Mesenteric fat pad (tissue), 1 donor: ENCODE measurements at regions not wholly inside any gene's neighbourhood (a gene's known extent, or its start where the extent isn't known, plus 50 kb on each side); places are given as distances from the start of the nearest gene placed in this dataset.

Source experiments
- DNase-seq: peaks from one replicate; pipeline ENCODE4 v3.0.0-alpha.2; 2020; ENCODE audit warnings: low spot score
- donor health status: DM: yes; HTN: yes; CAD: no.

GRCh38 chr11:71333473-71333872 lies 81.1 kb upstream of the SHANK2 start:
- peak; percentile 47 for DNase-seq

GRCh38 chr11:71332447-71332846 lies 80.1 kb upstream of the SHANK2 start:
- DNase-seq, result no peak

GRCh38 chr11:71332046-71332445 lies 79.7 kb upstream of the SHANK2 start:
- DNase-seq, result peak; percentile 60

GRCh38 chr11:71331631-71332030 lies 79.3 kb upstream of the SHANK2 start:
- peak; percentile 62 for DNase-seq

DNA sequence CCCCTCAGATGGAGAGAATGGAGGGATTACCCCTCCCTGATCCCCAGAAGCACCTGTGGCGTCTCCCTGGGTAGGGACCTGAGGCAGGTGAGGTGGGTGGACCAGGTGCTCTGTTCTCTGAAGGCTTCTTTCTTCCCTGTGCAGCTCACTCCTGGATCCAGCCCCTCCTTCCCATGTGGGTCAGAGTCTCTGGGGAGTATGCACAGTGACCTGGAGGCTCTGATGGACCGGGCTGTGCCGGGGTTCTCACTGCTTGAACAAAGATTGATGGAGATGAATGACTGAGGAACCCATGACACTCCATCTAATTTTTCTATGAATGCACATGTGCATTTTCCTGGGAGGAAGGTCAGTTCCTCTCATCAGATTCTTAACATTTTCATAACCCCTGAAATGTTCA lies 78.6 kb upstream of the SHANK2 start:
- DNase-seq, result peak; percentile 35

DNA sequence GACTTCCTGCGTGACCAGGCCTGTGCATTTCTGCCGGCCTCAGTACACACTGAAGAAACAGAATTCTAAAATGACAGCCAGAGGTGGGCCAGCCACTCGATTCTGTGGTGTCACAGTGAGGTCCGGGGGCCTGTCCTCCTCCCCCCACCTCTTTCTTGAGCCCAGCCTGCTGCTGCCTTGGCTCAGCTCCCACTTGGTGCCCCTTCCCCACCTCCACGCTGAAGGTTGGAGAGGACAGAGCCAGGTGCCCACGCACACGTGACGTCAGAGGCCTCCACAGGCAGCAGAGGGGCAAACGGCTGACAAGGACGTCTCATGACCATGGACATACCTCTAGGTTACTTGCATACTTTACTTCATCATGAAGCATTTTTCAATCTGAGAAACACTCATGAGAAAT lies 78.0 kb upstream of the SHANK2 start:
- peak; percentile 73 for DNase-seq

DNA sequence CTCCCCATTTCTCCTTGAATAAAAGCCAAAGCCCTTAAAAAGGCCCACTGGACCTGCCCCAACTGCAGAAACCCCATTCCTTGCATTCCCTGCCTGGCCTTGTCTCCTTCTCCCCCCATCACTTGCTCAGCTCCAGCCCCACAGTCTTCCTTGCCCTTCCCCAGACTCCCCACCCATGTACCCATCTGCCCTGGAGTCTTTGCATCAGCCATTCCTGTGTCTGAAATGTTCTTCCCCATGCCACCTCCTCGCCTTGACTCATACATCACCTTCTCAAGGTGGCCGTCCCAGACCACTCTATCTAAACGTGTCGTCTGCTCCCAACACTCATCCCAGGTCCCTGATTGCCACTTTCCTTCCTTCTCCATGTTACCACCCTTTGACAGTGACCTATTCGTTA lies 77.4 kb upstream of the SHANK2 start:
- peak; percentile 62 for DNase-seq

GRCh38 chr11:71329165-71329510 lies 76.8 kb upstream of the SHANK2 start:
- no peak for DNase-seq

GRCh38 chr11:71327156-71328085 lies 75.0 kb upstream of the SHANK2 start:
- DNase-seq, result peak; percentile 59

- no peak for DNase-seq
Measured at GRCh38 chr11:71326328-71326940, 74.1 kb upstream of the SHANK2 start.

DNA sequence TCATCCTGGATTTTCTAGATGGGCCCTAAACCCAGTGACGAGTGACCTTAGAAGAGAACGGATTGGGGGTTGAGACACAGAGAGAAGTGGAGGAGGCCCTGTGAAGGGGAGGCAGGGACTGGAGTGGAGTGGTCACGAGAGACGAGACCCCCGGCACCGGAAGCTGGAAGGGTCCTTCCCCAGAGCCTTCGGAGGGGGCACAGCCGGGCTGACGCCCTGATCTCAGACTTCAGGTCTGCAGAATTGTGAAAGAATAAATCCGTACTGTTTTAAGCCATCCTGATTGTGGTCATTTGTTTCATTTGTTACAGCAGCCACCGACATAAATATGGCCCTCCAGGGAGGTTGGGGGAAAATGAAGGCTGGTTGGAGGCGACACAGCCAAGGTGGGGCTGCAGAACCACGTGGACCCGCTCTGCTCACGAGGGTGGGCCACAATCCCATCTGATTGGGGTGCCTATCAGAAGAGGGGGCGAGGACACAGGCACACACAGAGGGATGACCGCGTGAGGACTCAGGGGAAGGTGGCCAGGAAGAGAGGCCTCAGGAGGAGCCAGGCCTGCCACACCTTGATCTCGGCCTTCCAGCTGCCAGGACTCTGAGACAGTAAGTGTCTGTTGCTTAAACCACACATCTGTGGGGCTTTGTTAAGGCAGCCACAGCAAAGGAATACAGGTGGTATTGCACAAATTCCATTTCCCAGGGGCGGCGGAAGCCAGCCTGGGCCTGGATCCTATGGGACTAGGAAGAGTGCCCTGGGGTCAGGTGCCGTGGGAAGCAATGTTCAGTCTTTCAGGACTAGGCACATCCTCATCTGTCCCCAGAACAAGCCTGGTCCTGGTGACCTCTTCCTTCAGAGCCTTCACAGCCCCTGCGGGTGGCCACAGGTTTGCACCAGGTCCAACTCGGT lies 73.3 kb upstream of the SHANK2 start:
- no peak for DNase-seq

DNA sequence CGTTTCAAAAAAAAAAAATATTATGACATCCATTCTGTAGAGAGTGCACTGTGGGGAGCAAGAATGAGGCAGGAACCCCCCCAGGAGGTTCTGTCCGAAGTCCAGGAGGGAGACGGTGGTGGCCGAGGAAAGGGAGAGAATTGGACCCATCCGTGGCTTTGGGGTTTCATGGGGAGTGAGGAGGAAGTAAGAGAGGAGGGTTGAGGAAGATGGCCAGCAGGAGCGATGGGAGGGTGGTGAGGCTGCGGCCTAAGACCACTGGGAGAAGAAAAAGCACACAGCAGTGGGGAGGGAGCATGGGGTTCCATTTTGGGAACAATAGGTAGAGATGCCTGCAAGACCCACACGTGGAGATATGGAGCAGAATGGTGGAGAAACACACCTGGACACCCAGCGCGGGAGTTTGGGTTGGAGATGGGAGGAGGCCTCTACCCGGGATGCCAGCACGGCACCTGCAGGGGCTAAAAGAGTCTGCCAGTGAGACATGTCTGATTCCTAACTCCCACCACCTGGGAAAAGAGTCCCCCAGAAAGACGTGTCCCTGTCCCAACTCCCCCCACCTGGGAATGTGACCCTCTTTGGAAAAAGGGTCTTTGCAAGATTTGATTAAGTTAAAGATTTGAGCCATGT lies 72.5 kb upstream of the SHANK2 start:
- peak; percentile 74 for DNase-seq

GRCh38 chr11:71323876-71324526 lies 71.6 kb upstream of the SHANK2 start:
- DNase-seq, result peak; percentile 60

GRCh38 chr11:71322861-71323582 lies 70.6 kb upstream of the SHANK2 start:
- DNase-seq, result peak; percentile 85

DNA sequence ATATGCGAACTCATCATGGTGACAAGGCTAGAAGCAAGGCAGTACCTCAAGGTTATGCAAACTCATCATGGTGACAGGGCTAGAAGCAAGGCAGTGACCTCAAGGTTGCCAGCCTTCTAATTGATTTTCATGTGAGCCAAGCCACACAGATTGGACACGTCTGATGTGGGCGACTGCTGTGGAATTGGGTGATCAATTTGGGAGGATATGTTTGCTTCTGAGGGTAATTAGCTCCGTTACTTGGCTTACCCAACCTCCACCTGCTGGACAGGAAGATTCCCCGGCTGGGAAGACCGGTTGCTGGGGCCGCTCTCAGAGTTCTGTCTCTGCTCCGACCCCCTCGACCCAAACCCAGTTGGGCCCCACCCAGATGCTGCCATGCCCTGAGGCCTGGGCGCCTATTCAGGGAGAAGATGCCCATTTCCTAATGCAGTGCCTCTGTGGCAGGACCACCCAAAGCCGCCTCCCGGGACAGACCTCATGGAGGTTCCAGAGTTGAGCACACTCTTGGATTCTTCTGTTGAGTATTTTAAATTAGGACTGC lies 69.9 kb upstream of the SHANK2 start:
- DNase-seq, result no peak

- no peak for DNase-seq
Measured at GRCh38 chr11:71321433-71322191, 69.2 kb upstream of the SHANK2 start.

- no peak for DNase-seq
Measured at GRCh38 chr11:71316701-71317100, 64.3 kb upstream of the SHANK2 start.

GRCh38 chr11:71312616-71313015 lies 60.2 kb upstream of the SHANK2 start:
- DNase-seq, result peak; percentile 55

- peak; percentile 47 for DNase-seq
Measured at GRCh38 chr11:71311928-71312510, 59.6 kb upstream of the SHANK2 start.
